ENCODE measurements at regions not wholly inside any gene's neighbourhood (a gene's known extent, or its start where the extent isn't known, plus 50 kb on each side); places are given as distances from the start of the nearest gene placed in this dataset.

DNA sequence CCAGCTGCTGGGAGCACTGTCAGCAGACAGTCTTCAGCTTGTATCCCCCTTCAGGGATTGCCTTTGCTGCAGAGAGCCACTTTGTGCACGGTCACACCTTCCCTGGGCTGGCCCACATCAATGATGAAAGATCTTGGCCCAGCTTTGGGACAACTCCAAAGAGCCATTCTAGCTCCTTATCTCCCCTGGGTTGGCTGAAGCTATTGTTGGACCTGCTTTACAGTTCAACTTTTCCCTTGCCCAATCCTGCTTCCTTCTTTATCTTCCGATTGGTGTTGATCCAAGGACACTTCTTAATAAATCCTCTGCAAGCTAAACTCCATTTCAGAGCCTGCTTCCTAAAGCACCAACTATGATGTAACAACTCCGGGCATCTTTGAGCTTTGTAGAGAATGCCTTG, 466.4 kb downstream of the KLF12 start:
- CTCF ChIA-PET: no interaction called here
- H3K4me3 ChIP-seq (ENCODE audit: low read depth, low read length): no peak overlapping the region
- H3K9me3 ChIP-seq (ENCODE audit: control insufficient read depth, insufficient read depth, low read depth, low read length): no peaks in the 10 kb centered on the region
- TF ChIP-seq, protein P1, sequence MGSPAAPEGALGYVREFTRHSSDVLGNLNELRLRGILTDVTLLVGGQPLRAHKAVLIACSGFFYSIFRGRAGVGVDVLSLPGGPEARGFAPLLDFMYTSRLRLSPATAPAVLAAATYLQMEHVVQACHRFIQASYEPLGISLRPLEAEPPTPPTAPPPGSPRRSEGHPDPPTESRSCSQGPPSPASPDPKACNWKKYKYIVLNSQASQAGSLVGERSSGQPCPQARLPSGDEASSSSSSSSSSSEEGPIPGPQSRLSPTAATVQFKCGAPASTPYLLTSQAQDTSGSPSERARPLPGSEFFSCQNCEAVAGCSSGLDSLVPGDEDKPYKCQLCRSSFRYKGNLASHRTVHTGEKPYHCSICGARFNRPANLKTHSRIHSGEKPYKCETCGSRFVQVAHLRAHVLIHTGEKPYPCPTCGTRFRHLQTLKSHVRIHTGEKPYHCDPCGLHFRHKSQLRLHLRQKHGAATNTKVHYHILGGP (tag by site-specific recombination; IDR thresholded peaks at IDR 0.05): no peak
- H3K4me1 ChIP-seq (ENCODE audit: control insufficient read depth, insufficient read depth, low read length): no peaks in the 10 kb centered on the region
- POLR2A ChIA-PET: no interaction called here
- H3K27ac ChIP-seq (ENCODE audit: extremely low read depth, low read depth, low read length): no peak overlapping the region
- H3K36me3 ChIP-seq (ENCODE audit: control insufficient read depth in 2 of 2, insufficient read depth in 1 of 2, low read length in 2 of 2): no peaks in the 10 kb centered on the region

DNA sequence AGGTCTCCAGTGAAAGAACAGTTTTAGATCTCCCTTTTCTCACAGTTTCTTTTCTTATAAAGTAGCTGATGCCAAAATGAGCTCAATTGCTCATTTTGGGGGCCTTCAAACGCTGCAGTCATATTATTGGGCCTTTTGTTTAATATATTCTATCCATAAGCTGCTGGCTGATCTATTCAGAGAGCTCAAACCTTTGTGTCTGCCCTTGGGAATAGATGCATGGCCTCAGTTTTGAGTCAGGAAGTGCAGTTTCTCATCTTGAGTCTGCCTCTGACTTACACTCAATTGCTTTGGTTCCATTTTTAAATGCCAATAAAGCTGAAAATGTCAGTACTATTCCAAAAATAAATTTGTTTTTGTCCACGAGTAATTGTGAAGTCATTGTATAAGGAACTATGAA, 468.9 kb downstream of the KLF12 start:
- Histone ChIP-seq H3K36me3 (ENCODE audit: control insufficient read depth in 2 of 2, insufficient read depth in 1 of 2, low read length in 2 of 2) (no peaks in the 10 kb centered on the region), H3K4me1 (ENCODE audit: control insufficient read depth, insufficient read depth, low read length) (no peaks in the 10 kb centered on the region), H3K4me3 (ENCODE audit: low read depth, low read length) (no peak overlapping the region), H3K9me3 (ENCODE audit: control insufficient read depth, insufficient read depth, low read depth, low read length) (no peaks in the 10 kb centered on the region), H3K27ac (ENCODE audit: extremely low read depth, low read depth, low read length) (no peak overlapping the region)
- TF ChIP-seq ZFP41 (tag by site-specific recombination; IDR thresholded peaks at IDR 0.05; ENCODE audit: borderline replicate concordance) (no peak), ZNF223 (tag by site-specific recombination; IDR thresholded peaks at IDR 0.05) (no peak), ZNF707 (tag by site-specific recombination; IDR thresholded peaks at IDR 0.05) (no peak), ZNF404 (tag by site-specific recombination; IDR thresholded peaks at IDR 0.05) (no peak)
- CTCF ChIA-PET: no interaction called here
- POLR2A ChIA-PET: no interaction called here

DNA sequence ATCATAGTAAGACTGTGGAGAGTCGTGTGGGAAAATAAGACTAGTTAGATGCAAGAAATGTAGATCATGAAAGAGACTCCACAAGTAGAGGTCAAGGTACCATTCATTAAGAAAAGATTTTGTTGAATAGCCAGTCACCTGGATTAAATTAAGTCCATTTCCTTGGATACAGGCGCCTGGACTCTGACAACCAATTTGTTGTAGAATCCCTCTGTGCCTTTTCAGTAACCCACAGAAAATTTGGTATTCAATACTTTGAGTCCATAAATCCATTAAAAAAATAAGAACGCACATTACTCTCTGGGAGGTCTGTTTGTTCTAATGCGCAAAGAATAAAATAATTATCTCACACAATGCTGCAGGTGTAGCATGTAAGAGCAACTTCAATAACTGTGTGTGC, 469.4 kb downstream of the KLF12 start:
- CTCF ChIA-PET: no interaction called here
- no peaks in the 10 kb centered on the region for H3K4me1 ChIP-seq (ENCODE audit: control insufficient read depth, insufficient read depth, low read length)
- POLR2A ChIA-PET: no interaction called here
- no peaks in the 10 kb centered on the region for H3K36me3 ChIP-seq (ENCODE audit: control insufficient read depth in 2 of 2, insufficient read depth in 1 of 2, low read length in 2 of 2)
- no peak overlapping the region for H3K4me3 ChIP-seq (ENCODE audit: low read depth, low read length)
- H3K9me3 ChIP-seq (ENCODE audit: control insufficient read depth, insufficient read depth, low read depth, low read length): no peaks in the 10 kb centered on the region
- H3K27ac ChIP-seq (ENCODE audit: extremely low read depth, low read depth, low read length): no peak overlapping the region
- TF ChIP-seq ZNF155 (tag by site-specific recombination; IDR thresholded peaks at IDR 0.05) (no peak), ZNF48 (tag by site-specific recombination; IDR thresholded peaks at IDR 0.05) (no peak), ZNF596 (tag by site-specific recombination; IDR thresholded peaks at IDR 0.05) (no peak), ZNF2 (tag by site-specific recombination; IDR thresholded peaks at IDR 0.05) (no peak), ZNF426 (tag by site-specific recombination; IDR thresholded peaks at IDR 0.05) (no peak), ZNF302 (tag by site-specific recombination; IDR thresholded peaks at IDR 0.05; ENCODE audit: low read depth) (no peak), ZFHX2 (tag by site-specific recombination; conservative IDR thresholded peaks at IDR 0.05) (no peak), ZNF311 (tag by site-specific recombination; IDR thresholded peaks at IDR 0.05; ENCODE audit: borderline replicate concordance) (no peak), ZFP69B (tag by site-specific recombination; IDR thresholded peaks at IDR 0.05) (no peak), ZBTB8A (tag by site-specific recombination; IDR thresholded peaks at IDR 0.05) (no peak), TRIM28 (IDR thresholded peaks at IDR 0.05; ENCODE audit: borderline replicate concordance, low read length) (no peak), GFI1B (tag by site-specific recombination; IDR thresholded peaks at IDR 0.05) (no peak), ZFP41 (tag by site-specific recombination; IDR thresholded peaks at IDR 0.05; ENCODE audit: borderline replicate concordance) (no peak)
- TF ChIP-seq, protein P2, sequence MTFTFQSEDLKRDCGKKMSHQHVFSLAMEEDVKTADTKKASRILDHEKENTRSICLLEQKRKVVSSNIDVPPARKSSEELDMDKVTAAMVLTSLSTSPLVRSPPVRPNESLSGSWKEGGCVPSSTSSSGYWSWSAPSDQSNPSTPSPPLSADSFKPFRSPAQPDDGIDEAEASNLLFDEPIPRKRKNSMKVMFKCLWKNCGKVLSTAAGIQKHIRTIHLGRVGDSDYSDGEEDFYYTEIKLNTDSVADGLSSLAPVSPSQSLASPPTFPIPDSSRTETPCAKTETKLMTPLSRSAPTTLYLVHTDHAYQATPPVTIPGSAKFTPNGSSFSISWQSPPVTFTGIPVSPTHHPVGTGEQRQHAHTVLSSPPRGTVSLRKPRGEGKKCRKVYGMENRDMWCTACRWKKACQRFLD (tag by site-specific recombination; IDR thresholded peaks at IDR 0.05): no peak
- TF ChIP-seq, protein P3, sequence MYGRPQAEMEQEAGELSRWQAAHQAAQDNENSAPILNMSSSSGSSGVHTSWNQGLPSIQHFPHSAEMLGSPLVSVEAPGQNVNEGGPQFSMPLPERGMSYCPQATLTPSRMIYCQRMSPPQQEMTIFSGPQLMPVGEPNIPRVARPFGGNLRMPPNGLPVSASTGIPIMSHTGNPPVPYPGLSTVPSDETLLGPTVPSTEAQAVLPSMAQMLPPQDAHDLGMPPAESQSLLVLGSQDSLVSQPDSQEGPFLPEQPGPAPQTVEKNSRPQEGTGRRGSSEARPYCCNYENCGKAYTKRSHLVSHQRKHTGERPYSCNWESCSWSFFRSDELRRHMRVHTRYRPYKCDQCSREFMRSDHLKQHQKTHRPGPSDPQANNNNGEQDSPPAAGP (tag by site-specific recombination; IDR thresholded peaks at IDR 0.05): no peak
- TF ChIP-seq, protein P4, sequence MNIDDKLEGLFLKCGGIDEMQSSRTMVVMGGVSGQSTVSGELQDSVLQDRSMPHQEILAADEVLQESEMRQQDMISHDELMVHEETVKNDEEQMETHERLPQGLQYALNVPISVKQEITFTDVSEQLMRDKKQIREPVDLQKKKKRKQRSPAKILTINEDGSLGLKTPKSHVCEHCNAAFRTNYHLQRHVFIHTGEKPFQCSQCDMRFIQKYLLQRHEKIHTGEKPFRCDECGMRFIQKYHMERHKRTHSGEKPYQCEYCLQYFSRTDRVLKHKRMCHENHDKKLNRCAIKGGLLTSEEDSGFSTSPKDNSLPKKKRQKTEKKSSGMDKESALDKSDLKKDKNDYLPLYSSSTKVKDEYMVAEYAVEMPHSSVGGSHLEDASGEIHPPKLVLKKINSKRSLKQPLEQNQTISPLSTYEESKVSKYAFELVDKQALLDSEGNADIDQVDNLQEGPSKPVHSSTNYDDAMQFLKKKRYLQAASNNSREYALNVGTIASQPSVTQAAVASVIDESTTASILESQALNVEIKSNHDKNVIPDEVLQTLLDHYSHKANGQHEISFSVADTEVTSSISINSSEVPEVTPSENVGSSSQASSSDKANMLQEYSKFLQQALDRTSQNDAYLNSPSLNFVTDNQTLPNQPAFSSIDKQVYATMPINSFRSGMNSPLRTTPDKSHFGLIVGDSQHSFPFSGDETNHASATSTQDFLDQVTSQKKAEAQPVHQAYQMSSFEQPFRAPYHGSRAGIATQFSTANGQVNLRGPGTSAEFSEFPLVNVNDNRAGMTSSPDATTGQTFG (tag by site-specific recombination; IDR thresholded peaks at IDR 0.05; ENCODE audit: borderline replicate concordance): no peak
- TF ChIP-seq, protein P5, sequence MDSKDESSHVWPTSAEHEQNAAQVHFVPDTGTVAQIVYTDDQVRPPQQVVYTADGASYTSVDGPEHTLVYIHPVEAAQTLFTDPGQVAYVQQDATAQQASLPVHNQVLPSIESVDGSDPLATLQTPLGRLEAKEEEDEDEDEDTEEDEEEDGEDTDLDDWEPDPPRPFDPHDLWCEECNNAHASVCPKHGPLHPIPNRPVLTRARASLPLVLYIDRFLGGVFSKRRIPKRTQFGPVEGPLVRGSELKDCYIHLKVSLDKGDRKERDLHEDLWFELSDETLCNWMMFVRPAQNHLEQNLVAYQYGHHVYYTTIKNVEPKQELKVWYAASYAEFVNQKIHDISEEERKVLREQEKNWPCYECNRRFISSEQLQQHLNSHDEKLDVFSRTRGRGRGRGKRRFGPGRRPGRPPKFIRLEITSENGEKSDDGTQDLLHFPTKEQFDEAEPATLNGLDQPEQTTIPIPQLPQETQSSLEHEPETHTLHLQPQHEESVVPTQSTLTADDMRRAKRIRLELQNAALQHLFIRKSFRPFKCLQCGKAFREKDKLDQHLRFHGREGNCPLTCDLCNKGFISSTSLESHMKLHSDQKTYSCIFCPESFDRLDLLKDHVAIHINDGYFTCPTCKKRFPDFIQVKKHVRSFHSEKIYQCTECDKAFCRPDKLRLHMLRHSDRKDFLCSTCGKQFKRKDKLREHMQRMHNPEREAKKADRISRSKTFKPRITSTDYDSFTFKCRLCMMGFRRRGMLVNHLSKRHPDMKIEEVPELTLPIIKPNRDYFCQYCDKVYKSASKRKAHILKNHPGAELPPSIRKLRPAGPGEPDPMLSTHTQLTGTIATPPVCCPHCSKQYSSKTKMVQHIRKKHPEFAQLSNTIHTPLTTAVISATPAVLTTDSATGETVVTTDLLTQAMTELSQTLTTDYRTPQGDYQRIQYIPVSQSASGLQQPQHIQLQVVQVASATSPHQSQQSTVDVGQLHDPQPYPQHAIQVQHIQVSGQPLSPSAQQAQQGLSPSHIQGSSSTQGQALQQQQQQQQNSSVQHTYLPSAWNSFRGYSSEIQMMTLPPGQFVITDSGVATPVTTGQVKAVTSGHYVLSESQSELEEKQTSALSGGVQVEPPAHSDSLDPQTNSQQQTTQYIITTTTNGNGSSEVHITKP (tag by site-specific recombination; IDR thresholded peaks at IDR 0.05): no peak
- TF ChIP-seq, protein P6, sequence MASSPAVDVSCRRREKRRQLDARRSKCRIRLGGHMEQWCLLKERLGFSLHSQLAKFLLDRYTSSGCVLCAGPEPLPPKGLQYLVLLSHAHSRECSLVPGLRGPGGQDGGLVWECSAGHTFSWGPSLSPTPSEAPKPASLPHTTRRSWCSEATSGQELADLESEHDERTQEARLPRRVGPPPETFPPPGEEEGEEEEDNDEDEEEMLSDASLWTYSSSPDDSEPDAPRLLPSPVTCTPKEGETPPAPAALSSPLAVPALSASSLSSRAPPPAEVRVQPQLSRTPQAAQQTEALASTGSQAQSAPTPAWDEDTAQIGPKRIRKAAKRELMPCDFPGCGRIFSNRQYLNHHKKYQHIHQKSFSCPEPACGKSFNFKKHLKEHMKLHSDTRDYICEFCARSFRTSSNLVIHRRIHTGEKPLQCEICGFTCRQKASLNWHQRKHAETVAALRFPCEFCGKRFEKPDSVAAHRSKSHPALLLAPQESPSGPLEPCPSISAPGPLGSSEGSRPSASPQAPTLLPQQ (tag by site-specific recombination; IDR thresholded peaks at IDR 0.05): no peak

Data from HEK293 (cell line).